OCI-LY7 (cell line): ENCODE measurements at regions not wholly inside any gene's neighbourhood (a gene's known extent, or its start where the extent isn't known, plus 50 kb on each side); places are given as distances from the start of the nearest gene placed in this dataset.

Source experiments
- CTCF ChIP-seq: fragments of 200-600 bp; sonication (generic); conservative IDR thresholded peaks from 2 replicates; pipeline ENCODE4 v1.5.1; 2014; ENCODE audit warnings: mild to moderate bottlenecking, antibody characterized with exemption, low read length, moderate library complexity, mixed read lengths
- EZH2phosphoT487 ChIP-seq: fragments of 200-600 bp; sonication (generic); IDR thresholded peaks from 2 replicates; pipeline ENCODE4 v1.6.1; 2018; ENCODE audit warnings: low read depth, borderline replicate concordance, mild to moderate bottlenecking, mixed run types, antibody characterized with exemption, low read length, moderate library complexity, mixed read lengths

GRCh38 chr10:30529373-30529998 is 95.5 kb downstream of the MAP3K8 start:
- TF ChIP-seq CTCF = no peak
- no peak for TF ChIP-seq EZH2phosphoT487
